ENCODE measurements at regions not wholly inside any gene's neighbourhood (a gene's known extent, or its start where the extent isn't known, plus 50 kb on each side); places are given as distances from the start of the nearest gene placed in this dataset.

GRCh38 chrX:9087271-9088040 lies 53.5 kb upstream of the FAM9B start:
- DNase-seq (ENCODE audit: low read depth in 2 of 3, low spot score in 2 of 3), result no peak

- DNase-seq (ENCODE audit: low read depth in 2 of 3, low spot score in 2 of 3), result no peak
These were observed 55.0 kb upstream of the FAM9B start for GRCh38 chrX:9088896-9089295.

GRCh38 chrX:9090766-9091165 lies 56.8 kb upstream of the FAM9B start:
- DNase-seq (ENCODE audit: low read depth in 2 of 3, low spot score in 2 of 3), result no peak

- no peak for DNase-seq (ENCODE audit: low read depth in 2 of 3, low spot score in 2 of 3)
These were observed 57.3 kb upstream of the FAM9B start for GRCh38 chrX:9091258-9091657.

GRCh38 chrX:9102956-9103355 lies 69.0 kb upstream of the FAM9B start:
- no peak for DNase-seq (ENCODE audit: low read depth in 2 of 3, low spot score in 2 of 3)

GRCh38 chrX:9108054-9108453 lies 74.1 kb upstream of the FAM9B start:
- no peak for DNase-seq (ENCODE audit: low read depth in 2 of 3, low spot score in 2 of 3)

- no peak for DNase-seq (ENCODE audit: low read depth in 2 of 3, low spot score in 2 of 3)
These were observed 76.9 kb upstream of the FAM9B start for GRCh38 chrX:9110808-9111207.

- no peak for DNase-seq (ENCODE audit: low read depth in 2 of 3, low spot score in 2 of 3)
These were observed 80.3 kb upstream of the FAM9B start for GRCh38 chrX:9114245-9114644.

- DNase-seq (ENCODE audit: low read depth in 2 of 3, low spot score in 2 of 3), result no peak
These were observed 83.9 kb upstream of the FAM9B start for GRCh38 chrX:9117851-9118250.

- no peak for DNase-seq (ENCODE audit: low read depth in 2 of 3, low spot score in 2 of 3)
These were observed 88.8 kb upstream of the FAM9B start for GRCh38 chrX:9122519-9123245.

GRCh38 chrX:9127986-9128385 lies 94.1 kb upstream of the FAM9B start:
- DNase-seq (ENCODE audit: low read depth in 2 of 3, low spot score in 2 of 3), result no peak

GRCh38 chrX:9130031-9130430 lies 96.1 kb upstream of the FAM9B start:
- no peak for DNase-seq (ENCODE audit: low read depth in 2 of 3, low spot score in 2 of 3)

- no peak for DNase-seq (ENCODE audit: low read depth in 2 of 3, low spot score in 2 of 3)
These were observed 97.1 kb upstream of the FAM9B start for GRCh38 chrX:9131066-9131465.

- DNase-seq (ENCODE audit: low read depth in 2 of 3, low spot score in 2 of 3), result no peak
These were observed 98.2 kb upstream of the FAM9B start for GRCh38 chrX:9132036-9132638.

GRCh38 chrX:9133426-9133825 lies 99.5 kb upstream of the FAM9B start:
- no peak for DNase-seq (ENCODE audit: low read depth in 2 of 3, low spot score in 2 of 3)

GRCh38 chrX:9134366-9134765 lies 100.4 kb upstream of the FAM9B start:
- no peak for DNase-seq (ENCODE audit: low read depth in 2 of 3, low spot score in 2 of 3)

- no peak for DNase-seq (ENCODE audit: low read depth in 2 of 3, low spot score in 2 of 3)
These were observed 102.1 kb upstream of the FAM9B start for GRCh38 chrX:9135901-9136510.

GRCh38 chrX:9137152-9137551 lies 103.2 kb upstream of the FAM9B start:
- DNase-seq (ENCODE audit: low read depth in 2 of 3, low spot score in 2 of 3), result no peak

- no peak for DNase-seq (ENCODE audit: low read depth in 2 of 3, low spot score in 2 of 3)
These were observed 107.6 kb upstream of the FAM9B start for GRCh38 chrX:9141496-9141895.

GRCh38 chrX:9144701-9145241 lies 110.8 kb upstream of the FAM9B start:
- DNase-seq (ENCODE audit: low read depth in 2 of 3, low spot score in 2 of 3), result no peak

GRCh38 chrX:9146657-9147056 lies 112.7 kb upstream of the FAM9B start:
- DNase-seq (ENCODE audit: low read depth in 2 of 3, low spot score in 2 of 3), result no peak
